HG03432 (cell line): ENCODE measurements at regions not wholly inside any gene's neighbourhood (a gene's known extent, or its start where the extent isn't known, plus 50 kb on each side); places are given as distances from the start of the nearest gene placed in this dataset.

Experiments used
- ATAC-seq: cut with Tn5 transposase; IDR thresholded peaks from one replicate; pipeline ENCODE4 v1.9.1; 2021; ENCODE audit warnings: mild to moderate bottlenecking, moderate library complexity; ENCODE audit not compliant: unreplicated experiment

DNA sequence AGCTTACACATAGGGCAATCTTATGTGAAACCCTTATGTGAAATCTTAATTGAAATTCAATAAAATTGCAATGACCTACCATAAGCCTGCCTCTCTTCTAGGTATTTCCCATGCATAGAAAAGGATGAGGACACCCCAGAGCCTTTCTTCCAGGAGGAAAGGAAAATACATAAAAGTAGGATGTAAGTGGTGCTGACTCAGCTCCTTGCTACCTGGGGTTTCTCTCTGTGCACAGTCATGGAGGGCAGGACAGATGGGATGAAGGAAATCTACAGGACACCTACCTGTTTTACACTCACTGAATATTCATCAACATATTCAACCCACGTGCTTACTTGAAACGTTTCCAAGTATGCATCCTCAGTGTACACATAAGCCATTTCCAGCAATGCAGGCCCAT is 1299.2 kb upstream of the SLC10A2 start:
- ATAC-seq = no peak

DNA sequence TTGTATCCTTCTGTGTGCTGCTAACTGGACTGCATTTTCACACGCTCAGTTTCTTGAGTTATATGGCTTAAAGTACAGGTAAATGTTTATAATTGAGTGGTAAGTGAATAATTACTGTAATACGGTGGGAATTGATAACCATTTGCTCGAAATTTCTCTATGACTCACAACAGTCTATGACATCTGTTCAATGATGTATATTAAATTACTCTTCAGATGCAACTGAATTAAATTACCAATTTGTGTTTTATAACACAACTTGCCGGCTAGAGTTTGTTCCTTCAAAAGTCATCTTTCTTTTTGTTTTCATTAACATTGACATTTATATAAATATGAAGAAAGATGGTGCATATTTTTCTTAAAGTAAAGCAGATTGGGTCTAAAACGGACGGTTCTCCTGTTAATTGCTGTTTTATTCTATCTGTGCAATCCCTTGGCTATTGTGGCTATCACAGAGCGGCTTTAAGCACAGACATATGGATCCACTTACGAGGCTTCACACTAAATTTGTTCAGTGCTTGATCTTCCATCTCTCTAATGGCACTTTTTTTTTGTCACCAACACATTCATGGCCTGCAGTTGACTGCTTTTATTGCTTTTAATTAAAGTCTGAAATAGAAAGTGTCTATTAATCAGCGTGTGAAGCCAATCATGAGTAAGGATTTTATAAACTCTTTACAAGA is 1291.6 kb upstream of the SLC10A2 start:
- ATAC-seq = no peak

DNA sequence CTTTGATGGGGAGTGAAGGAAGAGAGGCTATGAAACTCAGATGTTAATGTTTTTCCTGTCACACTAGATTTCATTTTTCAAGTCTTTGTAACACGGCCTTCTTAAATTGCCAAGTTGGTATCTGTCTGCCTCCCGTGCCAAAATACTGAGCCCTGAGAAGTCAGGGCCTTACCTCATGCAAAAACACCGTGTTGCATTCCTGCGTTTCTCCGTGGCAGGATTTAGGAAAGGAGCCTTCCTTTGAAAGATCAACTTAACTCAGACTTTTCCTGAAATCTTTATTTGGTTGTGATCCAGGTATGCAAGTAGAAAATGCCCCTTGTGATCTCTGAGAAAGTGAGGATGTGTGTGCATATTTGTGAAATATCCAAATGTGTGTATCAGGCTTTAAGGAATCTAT is 1291.0 kb upstream of the SLC10A2 start:
- ATAC-seq = no peak

DNA sequence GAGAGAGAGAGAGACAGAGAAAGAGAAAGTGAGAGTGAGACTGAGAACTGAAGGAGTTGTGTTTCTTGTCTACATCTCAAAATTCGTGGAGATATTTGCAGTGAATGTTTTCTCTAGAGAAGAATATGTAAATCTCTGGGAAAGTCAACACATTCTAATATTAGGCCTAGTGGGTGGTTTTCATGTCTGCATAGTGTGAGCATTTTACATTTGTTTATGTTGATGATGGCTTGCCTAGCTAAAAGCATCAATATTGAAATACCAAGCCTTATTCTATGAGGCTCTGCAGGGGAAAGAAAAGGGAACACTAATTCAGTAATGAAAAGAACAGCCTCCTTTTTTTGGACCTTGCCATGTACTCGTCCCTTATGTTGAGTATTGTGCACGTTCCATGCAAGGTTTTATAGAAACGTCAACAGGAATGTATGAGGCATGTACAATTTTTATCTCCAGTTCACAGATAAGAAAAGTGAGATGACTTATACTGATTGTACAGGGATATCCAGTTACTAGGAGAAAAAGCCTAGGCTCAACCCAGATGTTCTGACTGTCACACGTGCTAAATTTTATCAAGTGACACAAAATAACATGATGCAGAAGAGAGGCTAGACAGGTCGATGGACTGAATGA is 1288.9 kb upstream of the SLC10A2 start:
- ATAC-seq = no peak

DNA sequence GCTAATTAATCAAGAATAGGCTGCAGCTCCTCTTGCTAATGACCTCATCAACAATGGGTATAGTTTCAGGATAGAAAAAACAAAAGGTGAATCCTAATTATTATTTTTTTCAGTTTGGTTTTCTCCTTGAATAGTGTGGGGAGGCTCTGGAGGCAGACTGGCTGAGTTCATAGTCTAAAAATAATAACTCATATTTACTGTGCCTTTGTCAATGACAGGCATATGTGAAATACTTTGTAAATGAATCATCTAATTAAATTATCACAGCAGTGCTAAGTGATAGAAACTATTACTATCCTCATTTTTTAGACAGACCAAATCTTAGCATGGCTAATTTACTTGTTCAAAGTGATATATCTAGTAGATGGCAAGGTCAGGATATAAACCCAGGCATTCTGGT is 1261.0 kb upstream of the SLC10A2 start:
- ATAC-seq = no peak

DNA sequence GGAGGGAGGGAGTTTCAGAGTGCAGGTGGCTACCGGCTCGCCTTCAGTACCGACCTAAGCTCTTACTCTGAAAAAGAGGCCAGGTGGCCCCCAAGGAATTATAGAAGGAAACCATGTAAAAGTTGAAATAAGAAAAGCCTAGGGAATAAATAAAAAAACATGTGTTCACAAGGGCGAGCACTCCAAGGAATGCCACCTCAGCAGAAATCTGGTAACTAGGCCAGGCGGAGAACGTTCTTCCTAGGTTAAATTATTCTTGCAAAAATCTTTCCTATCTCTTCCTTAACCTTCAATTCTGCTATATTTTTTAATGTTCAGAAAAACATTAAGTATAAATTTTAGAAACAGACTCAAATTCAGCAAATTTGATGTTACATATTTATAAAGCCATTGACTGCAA is 1260.3 kb upstream of the SLC10A2 start:
- no peak for ATAC-seq

DNA sequence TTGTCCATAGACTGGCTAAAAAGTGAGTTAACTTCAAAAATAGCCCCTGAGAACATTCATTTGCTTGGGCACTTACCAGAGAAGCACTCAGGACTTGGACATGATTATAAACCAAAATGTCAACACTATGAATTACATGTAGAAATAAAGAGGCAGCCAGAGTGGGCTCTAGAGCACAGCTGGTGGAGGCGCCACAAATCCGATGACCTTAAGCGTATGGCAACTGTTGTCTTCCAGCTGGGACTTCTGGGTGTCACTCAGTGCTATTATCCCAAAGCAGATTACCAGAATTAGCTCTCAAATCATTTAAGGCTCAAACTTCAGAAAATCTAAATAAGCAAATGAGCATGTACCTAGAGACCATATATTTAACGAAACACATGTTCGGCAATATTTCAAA is 1255.5 kb upstream of the SLC10A2 start:
- ATAC-seq = no peak

DNA sequence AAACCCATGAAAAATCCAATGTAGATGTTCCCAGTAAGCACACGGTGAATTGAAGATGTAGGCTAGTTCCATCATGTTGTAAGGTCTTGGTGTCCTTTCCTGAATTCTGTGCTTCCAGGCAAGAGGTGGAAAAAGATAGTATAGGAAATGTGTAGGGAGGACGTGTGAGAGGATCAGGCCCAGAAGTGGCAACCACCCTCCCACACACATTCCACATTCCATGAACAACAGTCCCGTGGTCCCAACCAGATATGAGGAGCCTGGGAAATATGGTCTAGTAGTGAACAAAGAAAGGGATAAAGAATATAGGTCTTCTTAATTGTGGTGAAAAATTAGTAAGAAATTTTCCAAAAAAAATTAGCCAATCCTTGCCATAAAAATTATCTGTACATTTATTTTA is 1254.2 kb upstream of the SLC10A2 start:
- ATAC-seq = no peak

DNA sequence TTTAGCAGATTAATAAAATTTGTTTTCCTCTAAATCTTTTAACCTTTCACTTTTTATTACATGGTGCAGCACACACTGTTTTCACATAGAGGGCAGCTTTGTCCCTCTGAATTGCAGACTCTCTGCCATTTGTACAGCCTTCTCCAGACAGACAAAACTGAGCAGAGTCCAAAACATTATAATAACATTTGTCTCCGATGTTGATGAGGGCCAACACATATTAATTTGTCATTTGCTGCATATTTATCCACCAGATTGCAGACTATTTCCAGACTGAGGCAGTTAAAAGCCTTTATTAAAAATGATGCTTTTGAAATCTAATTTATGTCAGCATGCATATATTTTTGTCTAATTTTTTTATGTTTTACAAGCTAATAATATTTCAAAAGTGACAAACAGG is 1251.9 kb upstream of the SLC10A2 start:
- ATAC-seq = no peak

DNA sequence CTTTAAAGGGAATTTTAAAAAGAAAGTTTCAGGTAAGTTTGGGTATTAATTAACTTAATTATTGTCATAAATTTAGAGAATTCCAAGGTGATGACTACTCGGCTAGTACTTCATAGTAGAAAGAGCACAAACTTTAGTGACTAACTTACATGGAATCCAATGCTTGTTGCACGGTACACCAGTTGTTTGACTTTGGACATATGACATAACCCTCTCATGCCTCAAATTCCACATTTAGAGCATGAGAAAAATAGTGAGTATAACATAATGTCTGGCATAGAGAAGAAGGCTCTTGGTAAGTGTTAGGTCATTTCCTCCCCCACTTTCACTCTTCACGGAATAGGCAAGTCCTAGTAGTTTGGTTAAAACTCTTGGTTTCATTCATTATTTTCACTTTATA is 1249.4 kb upstream of the SLC10A2 start:
- ATAC-seq = no peak

DNA sequence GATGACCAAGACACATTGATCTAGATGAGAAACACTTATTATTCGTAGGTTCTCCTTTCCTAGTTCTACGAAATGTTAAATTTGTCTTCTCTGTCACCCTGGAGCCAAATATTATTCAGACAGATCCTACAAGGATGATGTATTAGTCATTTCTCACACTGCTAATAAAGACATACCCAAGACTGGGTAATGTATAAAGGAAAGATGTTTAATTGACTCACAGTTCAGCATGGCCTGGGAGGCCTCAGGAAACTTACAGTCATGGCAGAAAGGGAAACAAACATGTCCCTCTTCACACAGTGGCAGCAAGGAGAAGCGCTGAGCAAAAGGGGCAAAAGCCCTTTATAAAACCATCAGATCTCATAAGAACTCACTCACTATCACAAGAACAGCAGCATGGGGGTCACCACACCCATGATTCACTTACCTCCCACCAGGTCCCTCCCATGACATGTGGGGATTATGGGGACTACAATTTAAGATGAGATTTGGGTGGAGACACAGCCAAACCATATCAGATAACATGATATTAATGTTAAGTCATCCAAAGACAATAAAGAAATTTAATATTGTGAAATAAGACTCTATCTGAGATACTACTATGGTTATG is 1248.8 kb upstream of the SLC10A2 start:
- no peak for ATAC-seq

DNA sequence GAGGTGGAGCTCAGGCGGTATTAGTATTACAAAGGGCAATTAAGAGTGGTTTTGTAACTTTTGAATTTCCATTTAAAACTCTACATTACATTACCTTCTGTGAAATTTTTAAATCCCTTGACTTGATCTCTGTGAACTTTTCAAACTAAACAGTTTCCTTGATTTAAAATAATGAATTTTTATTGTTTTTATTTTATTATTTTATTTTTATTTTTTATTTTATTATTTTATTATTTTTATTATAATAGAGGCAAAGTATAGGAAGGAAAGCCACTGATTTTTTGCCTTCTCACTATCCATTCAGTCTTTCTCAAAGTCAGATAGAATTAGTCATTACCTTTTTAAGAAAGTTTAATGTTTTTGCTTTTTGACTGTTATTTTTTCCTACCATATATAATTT is 1248.1 kb upstream of the SLC10A2 start:
- no peak for ATAC-seq

DNA sequence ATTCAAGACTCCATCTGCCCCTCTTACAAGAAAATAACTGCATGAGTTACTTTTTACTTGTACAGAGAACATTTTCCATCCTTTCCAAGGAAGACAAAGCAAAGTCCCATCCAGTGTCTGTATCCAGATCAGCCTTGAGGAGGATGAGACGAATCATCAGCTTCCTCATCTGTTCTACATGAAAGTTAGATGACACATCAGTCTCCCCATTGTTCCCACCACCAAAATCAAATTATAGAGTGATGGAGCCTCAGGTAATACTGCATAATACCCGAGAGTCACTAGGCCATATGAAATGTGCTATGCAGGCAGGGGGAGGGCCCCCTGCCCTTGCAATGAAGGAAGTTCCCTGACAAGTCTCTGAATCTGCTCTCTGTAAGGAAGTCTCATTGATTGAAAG is 1244.6 kb upstream of the SLC10A2 start:
- ATAC-seq = no peak

DNA sequence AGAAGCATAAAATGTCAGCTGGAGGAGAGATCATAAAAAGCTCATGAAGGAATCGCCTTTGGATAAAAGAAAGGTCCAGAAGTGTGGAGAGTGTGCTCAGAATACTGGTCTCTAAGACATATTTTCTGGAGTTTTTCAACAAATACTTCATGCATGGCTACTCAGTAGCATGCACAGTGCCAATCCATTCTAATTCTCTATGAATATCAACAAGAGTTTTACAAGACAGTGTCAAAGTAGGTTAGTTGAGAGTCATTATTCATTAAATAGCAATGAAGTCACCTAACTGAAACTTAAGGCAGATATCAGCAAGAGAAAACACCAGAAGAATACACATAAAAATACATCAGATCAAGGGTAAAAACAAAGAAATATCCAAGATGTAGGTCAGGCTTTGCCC is 1243.2 kb upstream of the SLC10A2 start:
- no peak for ATAC-seq

DNA sequence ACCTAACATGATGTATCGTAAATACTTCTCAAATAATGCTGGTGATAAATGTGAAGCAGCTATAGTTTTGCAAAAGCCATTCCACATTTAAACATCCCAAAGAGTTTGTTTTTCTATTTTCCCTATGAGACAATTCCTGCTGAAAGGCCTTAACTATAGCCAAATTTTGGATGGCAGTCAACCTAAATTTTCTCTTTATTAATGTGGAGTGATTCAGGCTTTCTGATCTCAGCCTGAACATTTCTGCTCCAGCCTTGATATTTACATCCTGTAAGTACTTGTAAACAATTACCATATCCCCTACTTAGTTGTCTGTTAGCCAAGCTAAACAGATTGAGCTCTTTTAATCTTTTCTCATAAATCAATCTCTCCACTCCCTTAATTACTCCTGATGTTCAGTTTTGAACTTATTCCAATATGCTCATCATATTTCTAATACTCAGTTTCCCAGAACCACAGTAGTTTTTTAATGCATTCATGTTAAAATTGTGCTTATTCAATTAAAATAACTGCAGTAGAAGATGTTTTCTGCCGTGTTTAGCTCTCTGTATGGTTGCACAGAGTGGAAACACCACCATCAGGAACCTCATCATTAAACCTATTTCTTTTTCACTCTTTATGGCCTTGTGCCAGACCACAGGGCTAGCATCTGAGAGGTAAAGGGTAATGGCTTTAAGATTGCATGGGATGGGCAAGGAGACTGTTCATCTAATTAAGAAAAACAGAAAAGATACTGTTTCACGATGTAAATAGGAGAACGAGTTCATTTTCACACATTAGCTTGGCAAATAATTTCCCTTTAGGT is 1235.2 kb upstream of the SLC10A2 start:
- no peak for ATAC-seq

DNA sequence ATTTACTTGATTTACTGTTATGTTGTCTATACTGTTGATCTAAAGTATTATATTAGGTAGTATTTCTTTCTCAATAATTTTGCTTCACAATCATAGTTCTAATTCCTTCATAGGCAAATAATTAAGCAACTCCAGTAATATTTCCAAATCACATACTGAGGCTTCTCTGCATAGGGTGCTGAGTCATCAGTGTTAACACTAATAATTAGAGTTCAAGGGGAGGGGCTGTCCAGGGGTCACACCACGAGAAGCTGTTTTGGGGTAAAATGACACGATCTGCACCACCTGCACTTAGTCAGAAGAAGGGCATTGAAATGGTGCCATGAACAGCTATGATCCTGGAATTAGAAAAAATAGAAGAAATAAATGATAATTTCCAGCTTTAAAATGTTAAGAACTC is 1230.9 kb upstream of the SLC10A2 start:
- no peak for ATAC-seq

DNA sequence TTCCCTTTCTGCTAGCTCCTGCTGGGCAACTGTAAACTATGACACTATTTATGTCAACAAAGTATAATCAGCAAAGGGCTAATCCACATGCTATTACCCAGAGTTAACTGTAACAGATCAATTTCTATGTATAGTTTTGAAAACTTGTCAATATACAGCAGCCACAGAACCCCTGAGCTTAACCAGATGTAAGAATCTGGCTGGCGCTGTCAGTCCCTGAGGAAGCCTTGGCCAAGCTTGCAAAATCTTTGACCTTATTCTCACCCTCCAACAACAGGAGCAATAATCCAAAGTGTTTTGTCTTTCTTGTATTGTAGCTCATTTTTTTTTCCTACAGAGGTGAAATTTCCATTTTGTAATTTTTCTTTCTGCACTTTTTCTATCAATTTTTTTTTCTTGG is 1230.1 kb upstream of the SLC10A2 start:
- ATAC-seq = no peak

DNA sequence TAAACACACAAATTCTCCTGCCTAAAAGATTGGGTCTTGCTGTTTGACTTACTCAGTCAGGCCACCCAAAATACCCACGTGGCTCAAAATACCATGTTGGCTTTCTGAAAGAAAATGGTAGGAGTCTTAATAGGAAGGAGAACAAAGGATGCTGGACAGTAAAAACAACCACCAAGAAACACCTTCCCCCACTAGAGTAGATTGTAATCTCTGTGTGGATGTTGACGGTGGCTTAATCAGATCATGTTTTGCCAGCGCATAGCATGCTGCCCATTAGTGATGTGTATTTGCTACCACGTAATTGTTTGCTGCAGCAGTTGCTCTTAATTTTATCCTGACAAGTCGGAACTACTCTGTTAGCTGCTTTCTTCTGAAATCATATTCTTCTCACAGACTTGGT is 1229.3 kb upstream of the SLC10A2 start:
- ATAC-seq = no peak

DNA sequence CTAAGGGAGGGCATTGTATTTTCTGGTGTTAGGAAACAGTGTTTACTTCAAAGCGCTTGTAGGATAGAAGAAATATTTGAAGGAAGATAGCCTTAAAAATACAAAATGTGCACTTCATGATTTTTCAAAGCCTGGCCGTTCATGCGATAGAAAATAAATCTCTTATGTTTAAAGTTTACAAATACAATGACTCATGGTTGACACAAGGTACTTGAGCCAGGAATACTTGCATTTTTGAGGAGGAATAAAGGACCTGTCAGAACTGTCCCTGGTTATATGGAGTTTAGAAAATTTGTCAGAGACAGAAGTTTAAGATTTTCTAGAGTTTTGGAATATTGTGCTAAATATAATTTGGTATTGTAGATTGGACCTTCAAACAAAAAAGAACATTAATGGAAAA is 1223.2 kb upstream of the SLC10A2 start:
- no peak for ATAC-seq

DNA sequence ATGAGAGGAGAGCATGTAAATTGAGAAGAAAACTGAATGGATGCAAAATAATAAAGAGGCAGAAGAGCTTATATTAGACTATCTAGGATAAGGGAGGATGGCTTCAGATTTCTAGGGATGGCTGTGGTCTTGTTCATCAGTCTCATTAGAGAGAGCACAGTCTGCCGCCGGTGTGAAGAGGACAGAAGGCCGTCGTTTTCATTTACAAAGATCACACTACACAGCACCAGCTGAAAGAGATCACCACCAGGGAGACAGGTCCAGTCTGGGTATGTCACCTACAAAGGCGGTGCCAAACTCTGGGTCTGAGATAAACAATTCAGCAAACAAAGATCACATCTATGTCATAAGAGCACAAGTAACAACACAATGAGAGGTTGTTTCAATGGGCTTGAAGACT is 1222.3 kb upstream of the SLC10A2 start:
- ATAC-seq = no peak

DNA sequence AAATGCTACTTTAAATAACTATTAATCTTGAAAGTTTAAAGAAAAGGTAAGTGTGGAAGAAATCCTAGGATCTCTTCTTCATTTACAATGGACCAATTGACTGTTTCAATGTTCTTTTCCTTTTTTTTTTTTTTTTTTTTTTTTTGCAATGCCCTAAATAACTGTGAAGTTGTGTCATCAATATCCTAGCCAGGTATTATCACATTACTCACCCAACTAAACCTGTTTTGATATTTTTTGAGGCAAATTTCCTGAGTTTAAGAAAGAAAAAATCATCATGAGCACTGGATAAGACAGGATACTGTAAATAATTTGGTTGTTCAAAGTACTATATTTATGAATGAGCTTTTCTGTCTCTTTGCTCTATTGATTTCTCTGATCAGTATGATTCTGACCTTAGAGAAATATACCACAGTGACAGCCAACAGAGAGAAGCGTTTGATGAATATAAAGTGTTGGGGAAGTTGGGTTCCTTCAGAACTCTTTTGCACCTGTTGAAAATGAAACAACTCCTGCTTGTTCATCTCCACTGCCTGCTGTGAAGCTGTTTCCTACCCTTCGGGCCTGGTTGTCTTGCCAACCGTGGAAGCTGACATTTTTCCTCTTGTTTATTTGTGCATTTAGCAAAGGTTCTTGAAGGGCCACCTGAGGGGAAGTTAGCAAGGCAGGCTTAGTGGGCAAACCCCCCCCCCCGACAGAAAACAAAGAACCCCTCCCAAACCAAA is 1220.5 kb upstream of the SLC10A2 start:
- ATAC-seq = no peak
